Ureter (tissue), 1 donor: ENCODE measurements at regions not wholly inside any gene's neighbourhood (a gene's known extent, or its start where the extent isn't known, plus 50 kb on each side); places are given as distances from the start of the nearest gene placed in this dataset.
"Not testable (repeated sequence)": the region's sequence is repeated elsewhere in the genome, so short reads cannot be mapped to it uniquely, and the experiment has no call there.

Source experiments
- DNase-seq: peaks from one replicate; pipeline ENCODE4 v3.0.0-alpha.2; 2020; ENCODE audit warnings: low spot score
- donor health status: DM: yes; HTN: yes; CAD: no.

GRCh38 chr1:234960722-234961455 is 167.7 kb downstream of the TOMM20 start:
- peak; percentile 62 for DNase-seq

- DNase-seq, result peak; percentile 42
These were observed 169.7 kb downstream of the TOMM20 start for GRCh38 chr1:234958706-234959657.

- peak; percentile 45 for DNase-seq
These were observed 170.5 kb downstream of the TOMM20 start for GRCh38 chr1:234958066-234958705.

- DNase-seq, result peak; percentile 51
These were observed 171.1 kb downstream of the TOMM20 start for GRCh38 chr1:234957330-234958065.

- DNase-seq, result no peak
These were observed 171.8 kb downstream of the TOMM20 start for GRCh38 chr1:234956821-234957329.

- no peak for DNase-seq
These were observed 173.4 kb downstream of the TOMM20 start for GRCh38 chr1:234955107-234955731.

GRCh38 chr1:234954613-234955012 is 174.0 kb downstream of the TOMM20 start:
- no peak for DNase-seq

- no peak for DNase-seq
These were observed 174.8 kb downstream of the TOMM20 start for GRCh38 chr1:234953655-234954405.

GRCh38 chr1:234950598-234950997 is 178.0 kb downstream of the TOMM20 start:
- DNase-seq, result no peak

GRCh38 chr1:234949528-234949927 is 179.1 kb downstream of the TOMM20 start:
- DNase-seq, result not testable (repeated sequence)

GRCh38 chr1:234944439-234945344 is 183.9 kb downstream of the TOMM20 start:
- no peak for DNase-seq

- DNase-seq, result no peak
These were observed 184.7 kb downstream of the TOMM20 start for GRCh38 chr1:234943836-234944402.

GRCh38 chr1:234942879-234943506 is 185.6 kb downstream of the TOMM20 start:
- DNase-seq, result no peak

GRCh38 chr1:234942012-234942332 is 186.7 kb downstream of the TOMM20 start:
- no peak for DNase-seq

GRCh38 chr1:234941321-234942011 is 187.2 kb downstream of the TOMM20 start:
- no peak for DNase-seq

- DNase-seq, result peak; percentile 25
These were observed 187.8 kb downstream of the TOMM20 start for GRCh38 chr1:234940841-234941240.

GRCh38 chr1:234938924-234939323 is 189.7 kb downstream of the TOMM20 start:
- DNase-seq, result peak; percentile 14

GRCh38 chr1:234938135-234938534 is 190.5 kb downstream of the TOMM20 start:
- DNase-seq, result no peak
